SH-SY5Y (cell line): ENCODE measurements at regions not wholly inside any gene's neighbourhood (a gene's known extent, or its start where the extent isn't known, plus 50 kb on each side); places are given as distances from the start of the nearest gene placed in this dataset.

Experiments
- GATA2 ChIP-seq: IDR thresholded peaks from 2 replicates; pipeline ENCODE4 v1.6.1; 2011; ENCODE audit warnings: mild to moderate bottlenecking, low read depth, low read length
- GATA3 ChIP-seq: IDR thresholded peaks from 2 replicates; pipeline ENCODE4 v1.6.1; 2011; ENCODE audit warnings: low read depth, mild to moderate bottlenecking, low read length, moderate library complexity

- TF ChIP-seq GATA2: no peak
- TF ChIP-seq GATA3: no peak
Observed at GRCh38 chrX:20421697-20422096, 155.0 kb upstream of the RPS6KA3 start.

DNA sequence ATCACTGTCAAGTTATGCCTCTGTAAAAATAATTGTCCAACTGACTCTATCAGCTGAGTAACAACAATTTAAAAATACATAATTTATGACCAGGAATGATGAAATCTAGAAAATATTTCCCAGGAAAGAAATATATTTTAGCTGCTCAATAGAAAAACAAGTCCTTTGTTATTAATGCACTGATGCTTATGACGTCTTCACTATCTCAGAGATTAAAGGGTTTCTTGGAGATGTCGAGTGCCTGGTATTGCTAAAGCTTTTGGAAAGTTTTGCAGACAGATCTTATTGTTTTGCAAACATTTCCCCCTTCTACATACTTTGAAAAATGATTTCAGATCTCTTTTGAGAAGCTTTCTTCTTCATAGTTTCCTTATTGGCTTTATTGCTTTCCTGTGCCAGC lies 154.6 kb upstream of the RPS6KA3 start:
- TF ChIP-seq GATA3: no peak
- TF ChIP-seq GATA2: no peak

- TF ChIP-seq GATA2 (no peak), GATA3 (no peak)
Observed at GRCh38 chrX:20420058-20420457, 153.3 kb upstream of the RPS6KA3 start.

GRCh38 chrX:20418379-20419150 lies 151.9 kb upstream of the RPS6KA3 start:
- no peak for TF ChIP-seq GATA3

DNA sequence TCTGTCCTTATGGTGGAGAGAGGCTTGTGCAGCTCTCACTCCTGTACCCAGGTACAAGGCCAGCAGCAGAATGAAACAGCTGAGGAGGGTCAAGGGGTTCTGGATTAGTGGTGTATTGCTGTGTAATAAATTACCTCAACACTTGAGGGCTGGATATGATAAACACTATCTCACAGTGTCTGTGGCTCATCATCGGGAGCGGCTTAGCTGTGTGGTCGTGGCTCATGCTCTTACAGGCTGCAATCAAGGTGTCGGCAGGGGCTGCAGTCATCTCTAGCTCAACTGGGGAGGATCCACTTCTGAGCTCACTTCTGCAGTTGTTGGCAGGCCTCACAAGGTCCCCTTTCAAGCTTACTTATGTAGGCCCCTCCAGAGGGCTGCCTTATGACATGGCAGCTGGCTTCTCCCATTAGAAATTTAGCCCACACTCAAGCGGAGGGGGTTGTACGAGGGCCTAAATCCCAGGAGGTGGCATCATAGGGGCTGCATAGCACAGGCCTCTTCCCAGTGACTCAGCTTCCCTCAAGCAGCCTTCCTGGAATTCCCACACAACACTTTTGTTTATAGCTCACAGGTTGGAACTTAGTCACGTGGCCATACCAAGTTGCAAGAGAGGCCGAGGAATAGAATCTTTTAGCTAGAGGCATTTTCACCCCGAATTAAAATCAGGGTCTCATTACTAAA lies 148.2 kb upstream of the RPS6KA3 start:
- TF ChIP-seq GATA3 (no peak), GATA2 (no peak)

GRCh38 chrX:20414066-20414465 lies 147.4 kb upstream of the RPS6KA3 start:
- TF ChIP-seq GATA2 (no peak), GATA3 (no peak)

GRCh38 chrX:20412871-20413486 lies 146.3 kb upstream of the RPS6KA3 start:
- TF ChIP-seq GATA2: no peak

DNA sequence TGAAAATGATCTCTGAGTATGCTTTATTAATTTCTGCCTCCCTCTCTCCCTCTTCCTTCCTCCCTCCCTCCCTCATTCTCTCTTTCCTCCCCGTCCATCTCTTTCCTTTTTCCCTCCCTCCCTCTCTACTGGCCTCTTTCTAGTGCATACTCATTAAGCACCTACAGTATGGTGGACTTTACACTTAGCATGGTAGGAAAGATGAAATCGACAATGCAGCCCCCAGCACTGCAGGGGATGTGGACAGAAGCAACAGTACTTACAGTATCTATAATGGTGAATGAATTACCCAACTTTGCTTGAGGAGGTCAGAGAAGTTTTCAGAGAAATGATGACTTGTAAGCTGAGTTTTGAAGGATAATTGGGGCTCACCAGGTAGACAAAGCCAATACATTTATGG lies 143.8 kb upstream of the RPS6KA3 start:
- TF ChIP-seq GATA2: no peak

- TF ChIP-seq GATA2 (no peak), GATA3 (no peak)
Observed at GRCh38 chrX:20409991-20410390, 143.3 kb upstream of the RPS6KA3 start.

- TF ChIP-seq GATA3 (no peak), GATA2 (no peak)
Observed at GRCh38 chrX:20402956-20403355, 136.2 kb upstream of the RPS6KA3 start.

DNA sequence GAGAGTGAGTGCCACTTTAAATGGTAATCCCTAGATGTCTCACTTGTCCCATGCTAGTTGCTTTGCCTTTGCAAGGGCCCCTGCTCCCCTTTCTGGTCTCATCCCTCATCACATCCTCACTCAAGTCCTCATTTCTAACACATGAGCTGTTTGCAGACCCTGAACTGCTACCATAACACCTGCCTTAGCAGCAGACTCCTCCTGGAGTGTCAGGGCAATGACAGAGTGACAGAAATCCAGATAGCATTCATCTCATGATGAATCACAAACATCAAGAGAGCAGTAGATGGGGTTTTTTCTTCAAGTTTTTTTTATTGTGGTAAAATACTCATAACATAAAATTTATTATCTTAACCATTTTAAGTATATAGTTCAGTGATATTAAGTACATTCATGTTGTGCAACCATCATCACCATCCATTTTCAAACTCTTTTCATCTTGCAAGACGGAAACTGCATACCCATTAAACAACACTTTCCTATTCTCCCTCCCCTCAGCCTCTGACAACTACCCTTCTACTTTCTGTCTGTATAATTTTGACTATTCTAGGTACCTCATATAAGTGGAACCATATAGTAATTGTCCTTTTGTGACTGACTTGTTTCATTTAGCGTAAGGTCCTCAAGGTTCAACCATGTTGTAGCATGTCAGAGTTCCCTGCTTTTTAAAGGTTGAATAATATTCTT lies 133.2 kb upstream of the RPS6KA3 start:
- TF ChIP-seq GATA2 (no peak), GATA3 (no peak)

DNA sequence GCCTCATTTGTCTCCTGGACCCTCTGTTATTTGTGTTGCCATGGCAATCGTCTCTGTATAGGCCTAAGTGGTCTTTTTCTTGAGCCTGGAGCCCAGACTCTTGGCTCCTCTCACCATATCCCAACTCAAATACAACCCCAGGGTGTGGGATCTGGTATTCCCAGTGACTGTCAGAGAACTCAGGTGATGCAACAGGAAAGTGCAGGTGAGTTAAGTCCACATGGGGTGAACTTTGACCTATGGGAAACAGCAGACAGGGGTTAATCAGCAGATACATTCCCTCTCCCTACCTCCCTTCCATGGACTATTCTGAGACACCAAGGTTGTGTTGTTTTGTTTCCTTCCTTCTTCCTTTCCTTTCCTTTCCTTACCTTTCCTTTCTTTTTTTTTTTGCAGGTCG lies 130.9 kb upstream of the RPS6KA3 start:
- TF ChIP-seq GATA2: no peak
- no peak for TF ChIP-seq GATA3

DNA sequence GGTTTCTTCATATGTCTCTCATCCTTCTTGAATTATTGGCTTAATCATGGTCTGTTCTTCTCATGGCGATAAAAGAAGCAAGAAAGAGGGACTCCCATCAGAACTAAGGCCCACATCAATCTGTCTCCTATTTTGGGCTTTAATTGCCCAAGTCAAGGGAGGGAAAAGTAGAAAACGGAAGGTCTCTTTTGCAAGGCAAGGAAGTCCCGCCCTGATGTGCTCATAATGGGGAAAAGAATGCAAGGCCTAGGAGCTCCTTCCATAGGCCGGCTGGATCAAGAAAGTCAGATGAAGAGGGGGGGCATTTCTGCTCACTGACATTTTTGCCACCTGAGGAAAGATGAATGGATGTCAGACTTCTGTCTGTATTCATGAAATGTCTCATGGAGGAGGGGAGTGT lies 127.7 kb upstream of the RPS6KA3 start:
- TF ChIP-seq GATA2 (no peak), GATA3 (no peak)

DNA sequence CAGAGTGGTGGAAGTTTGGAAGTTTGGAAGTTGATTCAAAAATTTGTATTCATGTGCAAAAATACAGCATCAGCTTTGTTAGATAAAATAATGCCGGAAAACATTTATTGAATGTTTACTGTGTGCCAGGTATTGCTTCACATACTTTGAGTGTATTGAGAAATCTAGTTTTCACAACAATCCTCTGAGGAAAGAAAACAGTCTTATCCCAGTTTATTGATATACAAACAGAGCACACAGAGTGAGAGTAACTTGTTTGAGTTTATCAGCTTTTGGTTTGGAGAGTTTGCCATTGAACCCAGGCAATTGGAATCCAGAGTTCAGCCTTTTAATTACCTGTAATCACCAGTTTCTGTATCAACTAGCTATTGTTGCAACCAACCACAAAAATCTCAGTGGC lies 127.2 kb upstream of the RPS6KA3 start:
- TF ChIP-seq GATA2: no peak
- TF ChIP-seq GATA3: no peak

- TF ChIP-seq GATA3: no peak
Observed at GRCh38 chrX:20388594-20388993, 121.9 kb upstream of the RPS6KA3 start.

- TF ChIP-seq GATA3: no peak
Observed at GRCh38 chrX:20383477-20383876, 116.8 kb upstream of the RPS6KA3 start.
